H1 (cell line): ENCODE measurements at regions not wholly inside any gene's neighbourhood (a gene's known extent, or its start where the extent isn't known, plus 50 kb on each side); places are given as distances from the start of the nearest gene placed in this dataset.

Experiments used
- CTCF ChIA-PET: fragments of 300-600 bp; sonication (Branson Sonifier 250); formaldehyde crosslinking; loops from one replicate; lab custom pipeline; 2021; ENCODE audit not compliant: partially characterized antibody; lab: Charles Lee
- POLR2A ChIA-PET: fragments of 300-600 bp; sonication (Branson Sonifier 250); formaldehyde crosslinking; loops from one replicate; lab custom pipeline; 2021; ENCODE audit warnings: inconsistent platforms; ENCODE audit not compliant: partially characterized antibody; lab: Charles Lee
- DNase-seq, 2 experiments: peaks; one replicate each; pipeline versions ENCODE4 v3.0.0 to v3.0.0-alpha.2; 2010 to 2022; ENCODE audit warnings: low spot score in 2 of 2, low read depth in 1 of 2, mixed read lengths in 1 of 2
- FAIRE-seq: peaks from 2 replicates; lab custom pipeline; 2011; peaks lifted over from hg19 to GRCh38; lab: Jason Lieb, UNC
- H2AFZ ChIP-seq: 2 replicates; pipeline ENCODE4 v1.8.1; 2012; ENCODE audit warnings: low read length, inconsistent platforms
- H2AK5ac ChIP-seq: 2 replicates; pipeline ENCODE4 v1.6.1; 2013; ENCODE audit warnings: low read depth, low read length
- H2BK120ac ChIP-seq: replicated peaks from 2 replicates; pipeline ENCODE3; 2013; ENCODE audit warnings: low read depth, low read length, inconsistent platforms
- H2BK12ac ChIP-seq: 2 replicates; pipeline ENCODE4 v1.6.1; 2013; ENCODE audit warnings: low read depth, low read length
- H2BK15ac ChIP-seq: 2 replicates; pipeline ENCODE4 v1.6.1; 2013; ENCODE audit warnings: low read length
- H2BK20ac ChIP-seq: 2 replicates; pipeline ENCODE4 v1.6.1; 2013; ENCODE audit warnings: low read length
- H2BK5ac ChIP-seq: 2 replicates; pipeline ENCODE4 v1.6.1; 2013; ENCODE audit warnings: low read depth, low read length
- H3K14ac ChIP-seq: 2 replicates; pipeline ENCODE4 v1.6.1; 2013; ENCODE audit warnings: inconsistent platforms; ENCODE audit not compliant: insufficient read length
- H3K18ac ChIP-seq: 2 replicates; pipeline ENCODE4 v1.6.1; 2013; ENCODE audit warnings: low read length; ENCODE audit errors: extremely low read depth
- H3K23ac ChIP-seq: 2 replicates; pipeline ENCODE4 v1.6.1; 2013; ENCODE audit warnings: inconsistent platforms; ENCODE audit not compliant: insufficient read length
- H3K23me2 ChIP-seq: 2 replicates; pipeline ENCODE4 v1.6.1; 2013; ENCODE audit warnings: low read depth, low read length
- H3K27ac ChIP-seq: 2 replicates; pipeline ENCODE4 v1.6.1; 2011; ENCODE audit warnings: low read depth, low read length, inconsistent platforms
- H3K27me3 ChIP-seq, 4 experiments: replicated peaks in 1 of 4; 1 replicate in 1 of 4; 2 replicates in 3 of 4; pipeline versions ENCODE4 v1.6.1 to v1.8.1; 2011 to 2013; ENCODE audit warnings: low read length in 3 of 4, mild to moderate bottlenecking in 3 of 4, inconsistent platforms in 2 of 4, mixed read lengths in 2 of 4, moderate library complexity in 1 of 4; ENCODE audit not compliant: control insufficient read depth in 3 of 4, insufficient read depth in 3 of 4; ENCODE audit errors: extremely low read depth in 1 of 4
- H3K36me3 ChIP-seq, 4 experiments: 2 replicates each; pipeline versions ENCODE4 v1.6.1 to v1.8.1; 2011 to 2013; ENCODE audit warnings: mild to moderate bottlenecking in 4 of 4, low read length in 3 of 4, moderate library complexity in 2 of 4, control low read depth in 1 of 4, inconsistent platforms in 1 of 4; ENCODE audit not compliant: insufficient read depth in 4 of 4, control insufficient read depth in 2 of 4
- H3K4ac ChIP-seq: replicated peaks from 2 replicates; pipeline ENCODE3; 2013; ENCODE audit warnings: low read length, low read depth, mixed read lengths, inconsistent platforms; ENCODE audit not compliant: insufficient read length
- H3K4me1 ChIP-seq, 4 experiments: replicated peaks in 1 of 4; 1 replicate in 1 of 4; 2 replicates in 3 of 4; pipeline versions ENCODE4 v1.6.1 to v1.8.1; 2011 to 2013; ENCODE audit warnings: low read length in 3 of 4, inconsistent platforms in 2 of 4, mixed read lengths in 1 of 4; ENCODE audit not compliant: insufficient read depth in 4 of 4, control insufficient read depth in 3 of 4
- H3K4me2 ChIP-seq, 2 experiments: 2 replicates each; pipeline versions ENCODE4 v1.6.1 to v1.8.1; 2011 to 2013; ENCODE audit warnings: low read depth in 2 of 2, low read length in 2 of 2, control low read depth in 1 of 2, inconsistent platforms in 1 of 2, mild to moderate bottlenecking in 1 of 2; ENCODE audit not compliant: insufficient read depth in 1 of 2
- H3K4me3 ChIP-seq, 4 experiments: fragments of 200-600, 300-600 bp in 1 of 4; sonication (generic), shearing (Covaris generic), sonication (Bioruptor Twin) in 1 of 4; 2 replicates each; pipeline versions ENCODE4 v1.5.1 to v1.8.1; 2011 to 2016; ENCODE audit warnings: low read length in 4 of 4, low read depth in 3 of 4, control low read depth in 2 of 4, inconsistent platforms in 2 of 4, mild to moderate bottlenecking in 2 of 4, mixed read lengths in 1 of 4, moderate library complexity in 1 of 4; ENCODE audit not compliant: insufficient read depth in 2 of 4; ENCODE audit errors: extremely low read depth in 1 of 4
- H3K56ac ChIP-seq: replicated peaks from 2 replicates; pipeline ENCODE3; 2013; ENCODE audit warnings: low read depth, mild to moderate bottlenecking, mixed read lengths, low read length, inconsistent platforms; ENCODE audit not compliant: insufficient read length
- H3K79me1 ChIP-seq: 2 replicates; pipeline ENCODE4 v1.6.1; 2013; ENCODE audit warnings: low read depth, low read length, control low read depth
- H3K79me2 ChIP-seq, 2 experiments: 2 replicates each; pipeline versions ENCODE4 v1.6.1 to v1.8.1; 2012 to 2013; ENCODE audit warnings: low read length in 2 of 2, mild to moderate bottlenecking in 2 of 2, inconsistent platforms in 1 of 2; ENCODE audit not compliant: insufficient read depth in 2 of 2, control insufficient read depth in 1 of 2
- H3K9ac ChIP-seq, 4 experiments: replicated peaks in 1 of 4; 1 replicate in 1 of 4; 2 replicates in 3 of 4; pipeline versions ENCODE4 v1.6.1 to v1.8.1; 2011 to 2013; ENCODE audit warnings: low read depth in 3 of 4, low read length in 3 of 4, control low read depth in 2 of 4, mild to moderate bottlenecking in 2 of 4, moderate library complexity in 2 of 4, inconsistent platforms in 1 of 4; ENCODE audit errors: extremely low read depth in 1 of 4
- H3K9me3 ChIP-seq, 2 experiments: 2 replicates each; pipeline versions ENCODE4 v1.6.1 to v1.8.1; 2012 to 2013; ENCODE audit warnings: mild to moderate bottlenecking in 2 of 2, moderate library complexity in 2 of 2, control low read depth in 1 of 2, inconsistent platforms in 1 of 2, low read depth in 1 of 2, low read length in 1 of 2, mixed read lengths in 1 of 2; ENCODE audit not compliant: insufficient read depth in 2 of 2
- H4K20me1 ChIP-seq, 2 experiments: replicated peaks in 1 of 2; 2 replicates each; pipeline versions ENCODE3 to v1.8.1; 2011 to 2013; ENCODE audit warnings: inconsistent platforms in 2 of 2, low read length in 2 of 2, mild to moderate bottlenecking in 1 of 2; ENCODE audit not compliant: insufficient read depth in 2 of 2, control insufficient read depth in 1 of 2
- H4K5ac ChIP-seq: 2 replicates; pipeline ENCODE4 v1.6.1; 2013; ENCODE audit warnings: low read length, low read depth, mixed read lengths, inconsistent platforms; ENCODE audit not compliant: insufficient read length
- H4K8ac ChIP-seq: 2 replicates; pipeline ENCODE4 v1.8.0; 2013; ENCODE audit warnings: mild to moderate bottlenecking, moderate library complexity, low read length, inconsistent platforms; ENCODE audit not compliant: insufficient read depth; ENCODE audit errors: extremely low read depth
- H4K91ac ChIP-seq: replicated peaks from 2 replicates; pipeline ENCODE3; 2013; ENCODE audit warnings: low read length, mixed read lengths, inconsistent platforms; ENCODE audit not compliant: insufficient read length
- POU5F1 ChIP-seq: IDR thresholded peaks from 2 replicates; pipeline ENCODE4 v1.6.1; 2011; ENCODE audit warnings: low read depth, mild to moderate bottlenecking, low read length, moderate library complexity
- WGBS, 2 experiments: shearing (Covaris generic) in 1 of 2; methylation state at CpG; one replicate each; pipeline versions ENCODE4 v1.1.6 to v1.1.7; 2013 to 2015; ENCODE audit warnings: low lambda C conversion rate in 2 of 2, mixed read lengths in 2 of 2, inconsistent platforms in 1 of 2, low coverage in 1 of 2, missing lambda C conversion rate in 1 of 2; ENCODE audit not compliant: insufficient replicate concordance in 2 of 2, insufficient coverage in 1 of 2, insufficient read length in 1 of 2; ENCODE audit errors: extremely low coverage in 1 of 2, missing lambda C conversion rate in 1 of 2; 5-methylcytosine and 5-hydroxymethylcytosine counted together

- POLR2A ChIA-PET, result no interaction called here
- TF ChIP-seq POU5F1, result no peak
These were observed 126.3 kb upstream of the TACR1 start for GRCh38 chr2:75325594-75325993.

More at GRCh38 chr2:75325594-75325993, 126.3 kb upstream of the TACR1 start:
- no peaks in the 10 kb centered on the region for H3K27me3 ChIP-seq
- H3K4me2 ChIP-seq, result no peak overlapping the region
- no peak overlapping the region for H3K14ac ChIP-seq
- no peak overlapping the region for H2BK20ac ChIP-seq
- H3K4ac ChIP-seq, result no peak overlapping the region
- no peak overlapping the region for H3K4me3 ChIP-seq
- CTCF ChIA-PET, result interaction anchor here (0.9 to 2.9 kb wide), 4 partner anchors 10 to 92 kb away, joined by 3 to 12 read pairs (median 3); no protein-coding TSS in a partner anchor
- no peak overlapping the region for H3K18ac ChIP-seq
- WGBS, 2 experiments, result 82% methylated on average over 1 of the region's 1 CpG; no CpG with 5 or more reads in 1 of the 2 experiments
- no peaks in the 10 kb centered on the region for H3K79me1 ChIP-seq
- H2BK15ac ChIP-seq, result no peak overlapping the region
- H3K36me3 ChIP-seq, result no peaks in the 10 kb centered on the region
- DNase-seq (no peak), FAIRE-seq (no peak)
- H3K27ac ChIP-seq, result no peak overlapping the region
- H2BK120ac ChIP-seq, result no peak overlapping the region
- H4K5ac ChIP-seq, result no peak overlapping the region
- H3K56ac ChIP-seq, result no peak overlapping the region
- no peak overlapping the region for H4K8ac ChIP-seq
- no peaks in the 10 kb centered on the region for H3K23me2 ChIP-seq
- H2AK5ac ChIP-seq, result no peak overlapping the region
- H3K4me1 ChIP-seq, result peaks cover 0 to 8% (median 4%) of the 10 kb centered on the region in 4 experiments; a peak in 5 of 7 replicates
- no peak overlapping the region for H4K91ac ChIP-seq
- H4K20me1 ChIP-seq, result no peaks in the 10 kb centered on the region
- H2BK12ac ChIP-seq, result no peak overlapping the region
- H3K9ac ChIP-seq, result no peak overlapping the region
- H3K79me2 ChIP-seq, result no peaks in the 10 kb centered on the region
- no peak overlapping the region for H2BK5ac ChIP-seq
- H3K23ac ChIP-seq, result no peak overlapping the region
- H2AFZ ChIP-seq, result peak overlapping the region; percentile 83; the same call in 1 of the 2 replicates
- H3K9me3 ChIP-seq, result no peaks in the 10 kb centered on the region
